ENCODE measurements at regions not wholly inside any gene's neighbourhood (a gene's known extent, or its start where the extent isn't known, plus 50 kb on each side); places are given as distances from the start of the nearest gene placed in this dataset.
"Not testable (repeated sequence)": the region's sequence is repeated elsewhere in the genome, so short reads cannot be mapped to it uniquely, and the experiment has no call there.

- no peak overlapping the region for H3K4me3 ChIP-seq (ENCODE audit: low read depth, low read length)
- DNase-seq (ENCODE audit: low read depth) = no peak
- TF ChIP-seq CTCF (IDR thresholded peaks at IDR 0.05; ENCODE audit: control insufficient read depth, extremely low read depth, insufficient read depth) = no peak
Observed at GRCh38 chr6:102126488-102126887, 733.0 kb downstream of the GRIK2 start.

GRCh38 chr6:102127253-102127652 lies 733.7 kb downstream of the GRIK2 start:
- H3K4me3 ChIP-seq (ENCODE audit: low read depth, low read length) = no peak overlapping the region
- no peak for DNase-seq (ENCODE audit: low read depth)
- TF ChIP-seq CTCF (IDR thresholded peaks at IDR 0.05; ENCODE audit: control insufficient read depth, extremely low read depth, insufficient read depth) = no peak

GRCh38 chr6:102137859-102138258 lies 744.4 kb downstream of the GRIK2 start:
- no peak overlapping the region for H3K4me3 ChIP-seq (ENCODE audit: low read depth, low read length)
- no peak for TF ChIP-seq CTCF (IDR thresholded peaks at IDR 0.05; ENCODE audit: control insufficient read depth, extremely low read depth, insufficient read depth)
- no peak for DNase-seq (ENCODE audit: low read depth)

- TF ChIP-seq CTCF (IDR thresholded peaks at IDR 0.05; ENCODE audit: control insufficient read depth, extremely low read depth, insufficient read depth) = no peak
Observed at GRCh38 chr6:102149191-102149590, 755.7 kb downstream of the GRIK2 start.

GRCh38 chr6:102150549-102150948 lies 757.0 kb downstream of the GRIK2 start:
- TF ChIP-seq CTCF (IDR thresholded peaks at IDR 0.05; ENCODE audit: control insufficient read depth, extremely low read depth, insufficient read depth) = no peak
- H3K4me3 ChIP-seq (ENCODE audit: low read depth, low read length) = no peak overlapping the region
- no peak for DNase-seq (ENCODE audit: low read depth)

More at GRCh38 chr6:102149191-102149590, 755.7 kb downstream of the GRIK2 start:
- no peak overlapping the region for H3K4me3 ChIP-seq (ENCODE audit: low read depth, low read length)
- DNase-seq (ENCODE audit: low read depth) = no peak

GRCh38 chr6:102154176-102154575 lies 760.7 kb downstream of the GRIK2 start:
- no peak for DNase-seq (ENCODE audit: low read depth)
- no peak for TF ChIP-seq CTCF (IDR thresholded peaks at IDR 0.05; ENCODE audit: control insufficient read depth, extremely low read depth, insufficient read depth)
- no peak overlapping the region for H3K4me3 ChIP-seq (ENCODE audit: low read depth, low read length)

GRCh38 chr6:102154874-102155273 lies 761.4 kb downstream of the GRIK2 start:
- H3K4me3 ChIP-seq (ENCODE audit: low read depth, low read length) = no peak overlapping the region
- no peak for TF ChIP-seq CTCF (IDR thresholded peaks at IDR 0.05; ENCODE audit: control insufficient read depth, extremely low read depth, insufficient read depth)
- no peak for DNase-seq (ENCODE audit: low read depth)

GRCh38 chr6:102169802-102170201 lies 776.3 kb downstream of the GRIK2 start:
- not testable (repeated sequence) for DNase-seq (ENCODE audit: low read depth); H3K4me3 ChIP-seq (ENCODE audit: low read depth, low read length)

Data from LNCaP clone FGC (cell line).